ENCODE measurements at regions not wholly inside any gene's neighbourhood (a gene's known extent, or its start where the extent isn't known, plus 50 kb on each side); places are given as distances from the start of the nearest gene placed in this dataset.

GRCh38 chr18:60060026-60060425, 160.2 kb downstream of the PMAIP1 start:
- Histone ChIP-seq H3K14ac (ENCODE audit: low read length) (no peak overlapping the region), H2BK120ac (ENCODE audit: insufficient read depth, low read length, poor library complexity) (no peak overlapping the region), H3K18ac (ENCODE audit: low read length) (no peak overlapping the region), H4K8ac (ENCODE audit: low read depth, low read length) (no peak overlapping the region), H3K9me3 (ENCODE audit: insufficient read depth, low read depth, low read length) (no peaks in the 10 kb centered on the region), H3K4me1 (ENCODE audit: control insufficient read depth in 1 of 2, insufficient read depth in 2 of 2, low read length in 2 of 2) (no peaks in the 10 kb centered on the region), H3K79me1 (ENCODE audit: low read length) (no peaks in the 10 kb centered on the region), H3K36me3 (ENCODE audit: control insufficient read depth in 1 of 2, insufficient read depth in 2 of 2, low read length in 2 of 2) (no peaks in the 10 kb centered on the region), H3K27me3 (ENCODE audit: insufficient read depth, low read length) (no peaks in the 10 kb centered on the region), H3K27ac (ENCODE audit: low read depth, low read length) (no peak overlapping the region), H2AK5ac (ENCODE audit: low read length) (no peak overlapping the region), H2BK12ac (ENCODE audit: low read length) (no peak overlapping the region), H3K23ac (ENCODE audit: low read length) (no peak overlapping the region), H3K9ac (ENCODE audit: low read length) (no peak overlapping the region), H3K79me2 (ENCODE audit: control insufficient read depth, insufficient read depth, low read length, poor library complexity) (no peaks in the 10 kb centered on the region), H3K4me2 (ENCODE audit: low read length) (no peak overlapping the region), H3K4me3 (ENCODE audit: low read depth, low read length) (no peak overlapping the region), H3K4ac (ENCODE audit: low read depth, low read length) (no peak overlapping the region), H4K91ac (ENCODE audit: low read depth, low read length) (no peak overlapping the region), H2BK5ac (ENCODE audit: low read depth, low read length, poor library complexity) (no peak overlapping the region), H2AFZ (ENCODE audit: insufficient read depth, low read length, poor library complexity) (no peak overlapping the region), H4K12ac (ENCODE audit: low read depth, low read length) (no peak overlapping the region)
- no CpG with 5 or more reads among the region's 1 CpG for WGBS (ENCODE audit: extremely low coverage, insufficient coverage, insufficient read length)
- DNase-seq: no peak

DNA sequence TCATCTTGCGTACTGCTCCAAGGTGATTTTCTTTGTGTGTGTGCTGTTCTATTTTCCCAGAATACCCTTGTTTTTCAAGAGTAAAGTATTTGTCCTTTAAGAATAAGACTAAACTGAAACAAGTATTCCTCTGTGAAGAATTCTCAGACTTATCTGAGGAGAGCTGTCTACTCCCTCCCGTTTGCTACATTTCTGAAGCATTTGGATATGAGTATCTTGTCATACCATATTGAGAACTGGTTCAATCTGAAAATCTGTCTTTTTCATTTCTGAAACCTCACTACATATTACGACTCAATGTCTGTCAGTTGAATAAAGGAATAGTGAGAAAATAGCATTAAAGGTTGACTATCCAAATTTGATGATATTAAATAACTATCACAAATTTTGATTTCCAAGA, 159.4 kb downstream of the PMAIP1 start:
- Histone ChIP-seq H3K27ac (ENCODE audit: low read depth, low read length) (no peak overlapping the region), H3K36me3 (ENCODE audit: control insufficient read depth in 1 of 2, insufficient read depth in 2 of 2, low read length in 2 of 2) (no peaks in the 10 kb centered on the region), H2AFZ (ENCODE audit: insufficient read depth, low read length, poor library complexity) (no peak overlapping the region), H4K91ac (ENCODE audit: low read depth, low read length) (no peak overlapping the region), H3K23ac (ENCODE audit: low read length) (no peak overlapping the region), H2BK120ac (ENCODE audit: insufficient read depth, low read length, poor library complexity) (no peak overlapping the region), H2AK5ac (ENCODE audit: low read length) (no peak overlapping the region), H2BK12ac (ENCODE audit: low read length) (no peak overlapping the region), H3K79me1 (ENCODE audit: low read length) (no peaks in the 10 kb centered on the region), H3K14ac (ENCODE audit: low read length) (no peak overlapping the region), H2BK5ac (ENCODE audit: low read depth, low read length, poor library complexity) (no peak overlapping the region), H3K27me3 (ENCODE audit: insufficient read depth, low read length) (no peaks in the 10 kb centered on the region), H4K12ac (ENCODE audit: low read depth, low read length) (no peak overlapping the region), H3K79me2 (ENCODE audit: control insufficient read depth, insufficient read depth, low read length, poor library complexity) (no peaks in the 10 kb centered on the region), H3K18ac (ENCODE audit: low read length) (no peak overlapping the region), H3K4me1 (ENCODE audit: control insufficient read depth in 1 of 2, insufficient read depth in 2 of 2, low read length in 2 of 2) (no peaks in the 10 kb centered on the region), H3K9me3 (ENCODE audit: insufficient read depth, low read depth, low read length) (no peaks in the 10 kb centered on the region), H3K9ac (ENCODE audit: low read length) (no peak overlapping the region), H3K4ac (ENCODE audit: low read depth, low read length) (no peak overlapping the region), H3K4me3 (ENCODE audit: low read depth, low read length) (no peak overlapping the region), H3K4me2 (ENCODE audit: low read length) (no peak overlapping the region), H4K8ac (ENCODE audit: low read depth, low read length) (no peak overlapping the region)
- no peak for DNase-seq
- no CpG with 5 or more reads among the region's 3 CpGs for WGBS (ENCODE audit: extremely low coverage, insufficient coverage, insufficient read length)

DNA sequence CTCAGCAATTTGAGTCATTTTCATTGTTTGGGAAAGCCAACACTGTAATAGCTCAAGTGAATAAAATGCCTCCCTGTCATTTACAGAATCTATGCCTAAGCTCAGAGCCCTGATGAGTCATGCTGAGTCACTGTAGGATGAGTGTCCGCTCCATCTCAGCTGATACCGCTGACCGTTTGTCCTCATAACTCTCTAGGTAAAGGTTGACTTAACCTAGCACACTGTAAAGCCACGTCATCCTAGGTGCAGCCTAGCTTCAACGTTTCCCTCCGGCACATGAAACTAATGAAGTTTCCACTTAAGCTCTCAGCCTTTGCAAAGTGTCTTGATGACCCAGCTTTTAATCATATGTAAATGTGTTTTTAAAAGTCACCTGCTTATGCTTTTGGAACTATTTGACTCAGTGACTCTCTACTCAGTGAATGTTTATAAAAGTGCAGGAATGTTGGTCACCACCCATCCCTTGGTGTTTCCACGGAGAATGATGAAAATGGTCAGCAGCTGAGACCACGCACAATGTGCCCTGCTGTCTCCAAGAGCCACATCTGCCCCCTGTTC, 154.0 kb downstream of the PMAIP1 start:
- no peak overlapping the region for H3K9ac ChIP-seq (ENCODE audit: low read length)
- H3K27me3 ChIP-seq (ENCODE audit: insufficient read depth, low read length): no peaks in the 10 kb centered on the region
- no peak overlapping the region for H3K23ac ChIP-seq (ENCODE audit: low read length)
- no peak overlapping the region for H3K4me3 ChIP-seq (ENCODE audit: low read depth, low read length)
- DNase-seq: peak; percentile 90 to 91
- H4K8ac ChIP-seq (ENCODE audit: low read depth, low read length): no peak overlapping the region
- H3K79me1 ChIP-seq (ENCODE audit: low read length): no peaks in the 10 kb centered on the region
- H2BK5ac ChIP-seq (ENCODE audit: low read depth, low read length, poor library complexity): no peak overlapping the region
- H2BK12ac ChIP-seq (ENCODE audit: low read length): no peak overlapping the region
- no peak overlapping the region for H2BK120ac ChIP-seq (ENCODE audit: insufficient read depth, low read length, poor library complexity)
- H2AFZ ChIP-seq (ENCODE audit: insufficient read depth, low read length, poor library complexity): no peak overlapping the region
- no peak overlapping the region for H3K14ac ChIP-seq (ENCODE audit: low read length)
- no peak overlapping the region for H3K4me2 ChIP-seq (ENCODE audit: low read length)
- no peak overlapping the region for H3K27ac ChIP-seq (ENCODE audit: low read depth, low read length)
- H3K4ac ChIP-seq (ENCODE audit: low read depth, low read length): no peak overlapping the region
- H3K18ac ChIP-seq (ENCODE audit: low read length): no peak overlapping the region
- no peak overlapping the region for H2AK5ac ChIP-seq (ENCODE audit: low read length)
- no peaks in the 10 kb centered on the region for H3K36me3 ChIP-seq (ENCODE audit: control insufficient read depth in 1 of 2, insufficient read depth in 2 of 2, low read length in 2 of 2)
- H4K91ac ChIP-seq (ENCODE audit: low read depth, low read length): no peak overlapping the region
- H3K4me1 ChIP-seq (ENCODE audit: control insufficient read depth in 1 of 2, insufficient read depth in 2 of 2, low read length in 2 of 2): peaks cover 2% of the 10 kb centered on the region in 2 experiments
- H3K79me2 ChIP-seq (ENCODE audit: control insufficient read depth, insufficient read depth, low read length, poor library complexity): no peaks in the 10 kb centered on the region
- no peak overlapping the region for H4K12ac ChIP-seq (ENCODE audit: low read depth, low read length)
- no peaks in the 10 kb centered on the region for H3K9me3 ChIP-seq (ENCODE audit: insufficient read depth, low read depth, low read length)
- no CpG with 5 or more reads among the region's 8 CpGs for WGBS (ENCODE audit: extremely low coverage, insufficient coverage, insufficient read length)

DNA sequence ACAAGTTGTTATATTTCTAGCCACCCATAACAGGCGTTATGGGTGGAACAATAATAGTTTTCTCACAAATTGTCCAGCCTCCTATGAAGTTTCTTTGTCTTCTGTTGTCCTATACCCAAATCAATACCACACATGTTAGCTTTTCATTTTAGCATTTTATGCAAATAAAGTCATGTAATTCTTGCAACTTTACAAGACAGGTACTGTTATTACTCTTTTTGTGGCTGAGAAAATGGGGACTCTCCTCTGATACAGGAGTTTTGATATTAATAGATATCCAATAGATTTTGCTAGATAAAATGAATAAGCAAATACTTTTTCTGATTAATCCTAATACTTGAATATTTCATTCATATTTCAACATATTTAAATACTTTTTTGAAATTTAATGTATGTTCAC, 151.0 kb downstream of the PMAIP1 start:
- no peak overlapping the region for H4K8ac ChIP-seq (ENCODE audit: low read depth, low read length)
- DNase-seq: no peak
- no peak overlapping the region for H3K14ac ChIP-seq (ENCODE audit: low read length)
- no peaks in the 10 kb centered on the region for H3K36me3 ChIP-seq (ENCODE audit: control insufficient read depth in 1 of 2, insufficient read depth in 2 of 2, low read length in 2 of 2)
- no peak overlapping the region for H3K4me3 ChIP-seq (ENCODE audit: low read depth, low read length)
- no peak overlapping the region for H2BK12ac ChIP-seq (ENCODE audit: low read length)
- no peak overlapping the region for H2AK5ac ChIP-seq (ENCODE audit: low read length)
- H4K91ac ChIP-seq (ENCODE audit: low read depth, low read length): no peak overlapping the region
- no CpG with 5 or more reads among the region's 1 CpG for WGBS (ENCODE audit: extremely low coverage, insufficient coverage, insufficient read length)
- no peak overlapping the region for H4K12ac ChIP-seq (ENCODE audit: low read depth, low read length)
- no peaks in the 10 kb centered on the region for H3K9me3 ChIP-seq (ENCODE audit: insufficient read depth, low read depth, low read length)
- no peak overlapping the region for H3K4me2 ChIP-seq (ENCODE audit: low read length)
- H3K23ac ChIP-seq (ENCODE audit: low read length): no peak overlapping the region
- no peaks in the 10 kb centered on the region for H3K27me3 ChIP-seq (ENCODE audit: insufficient read depth, low read length)
- no peak overlapping the region for H3K18ac ChIP-seq (ENCODE audit: low read length)
- no peak overlapping the region for H2BK120ac ChIP-seq (ENCODE audit: insufficient read depth, low read length, poor library complexity)
- H3K4me1 ChIP-seq (ENCODE audit: control insufficient read depth in 1 of 2, insufficient read depth in 2 of 2, low read length in 2 of 2): peaks cover 2% of the 10 kb centered on the region in 2 experiments
- H3K79me1 ChIP-seq (ENCODE audit: low read length): no peaks in the 10 kb centered on the region
- H3K4ac ChIP-seq (ENCODE audit: low read depth, low read length): no peak overlapping the region
- no peak overlapping the region for H2AFZ ChIP-seq (ENCODE audit: insufficient read depth, low read length, poor library complexity)
- no peaks in the 10 kb centered on the region for H3K79me2 ChIP-seq (ENCODE audit: control insufficient read depth, insufficient read depth, low read length, poor library complexity)
- H3K27ac ChIP-seq (ENCODE audit: low read depth, low read length): no peak overlapping the region
- no peak overlapping the region for H3K9ac ChIP-seq (ENCODE audit: low read length)
- H2BK5ac ChIP-seq (ENCODE audit: low read depth, low read length, poor library complexity): no peak overlapping the region

Data from trophoblast cell (in vitro differentiated cells and primary cell).